ENCODE measurements at regions not wholly inside any gene's neighbourhood (a gene's known extent, or its start where the extent isn't known, plus 50 kb on each side); places are given as distances from the start of the nearest gene placed in this dataset.

- no peak overlapping the region for H3K4me3 ChIP-seq (ENCODE audit: control insufficient read depth, low read depth, low read length)
- DNase-seq (ENCODE audit: low read depth), result no peak
- no peak for TF ChIP-seq CTCF (IDR thresholded peaks at IDR 0.05; ENCODE audit: control insufficient read depth, insufficient read depth, low read depth, low read length, missing control alignments)
Observed at GRCh38 chr4:162406637-162407365, 243.0 kb upstream of the FSTL5 start.

DNA sequence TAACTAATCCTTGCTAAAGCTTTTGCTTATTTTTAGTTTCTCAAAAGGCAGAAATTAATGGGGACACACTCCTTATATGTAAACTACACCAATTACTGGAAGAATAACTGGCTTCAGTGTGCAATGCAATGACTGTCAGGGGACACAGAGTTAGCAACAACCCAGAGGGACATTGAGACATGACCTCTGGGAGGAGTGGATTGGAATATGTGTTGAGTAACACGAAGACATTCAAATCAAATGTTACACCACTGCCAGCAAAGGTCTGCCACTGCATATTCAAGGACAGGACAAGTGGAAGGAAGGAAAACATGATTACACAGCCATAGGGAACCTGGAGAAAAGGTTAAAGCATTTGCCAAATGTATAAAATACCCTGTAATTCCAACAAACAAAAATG lies 240.1 kb upstream of the FSTL5 start:
- DNase-seq (ENCODE audit: low read depth), result no peak
- H3K4me3 ChIP-seq (ENCODE audit: control insufficient read depth, low read depth, low read length), result no peak overlapping the region
- no peak for TF ChIP-seq CTCF (IDR thresholded peaks at IDR 0.05; ENCODE audit: control insufficient read depth, insufficient read depth, low read depth, low read length, missing control alignments)

DNA sequence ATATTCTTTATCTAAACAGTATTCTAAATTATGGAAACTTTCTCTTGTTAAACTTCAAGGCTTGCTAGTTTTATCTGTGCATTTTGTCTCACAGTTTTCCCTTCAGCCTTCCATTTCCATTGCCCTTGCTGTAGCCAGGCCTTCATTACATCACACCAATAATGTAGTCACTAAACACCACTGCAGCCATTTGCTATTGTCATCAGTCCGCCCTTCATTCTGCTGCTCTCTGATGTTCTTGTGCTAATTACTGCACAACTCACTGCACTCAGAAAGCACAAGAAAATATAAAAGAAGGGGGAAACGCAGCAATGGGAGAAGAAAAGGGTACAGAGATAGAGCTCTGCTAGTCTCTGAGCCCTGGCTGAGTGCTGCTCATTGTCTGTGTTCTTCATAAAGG lies 239.6 kb upstream of the FSTL5 start:
- no peak overlapping the region for H3K4me3 ChIP-seq (ENCODE audit: control insufficient read depth, low read depth, low read length)
- TF ChIP-seq CTCF (IDR thresholded peaks at IDR 0.05; ENCODE audit: control insufficient read depth, insufficient read depth, low read depth, low read length, missing control alignments), result no peak
- DNase-seq (ENCODE audit: low read depth), result no peak

DNA sequence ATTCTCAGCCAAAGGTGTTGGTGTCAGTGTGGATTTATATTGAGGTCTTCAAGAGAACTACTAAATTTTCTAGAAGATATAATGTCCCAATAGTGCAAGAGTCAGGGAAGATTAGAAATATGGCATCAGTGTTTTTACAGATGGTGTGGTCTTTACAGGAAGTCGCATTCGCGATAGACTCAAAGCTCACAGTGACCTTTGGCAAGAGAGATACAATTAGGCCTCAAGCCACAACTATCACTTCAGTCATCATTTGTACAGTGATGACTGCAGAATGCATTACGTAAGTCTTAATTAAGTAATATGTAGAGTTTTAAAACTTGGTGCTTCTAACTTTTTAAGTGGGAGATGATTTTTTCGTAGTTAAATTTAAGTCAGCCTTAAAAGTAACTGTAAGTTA lies 237.2 kb upstream of the FSTL5 start:
- H3K4me3 ChIP-seq (ENCODE audit: control insufficient read depth, low read depth, low read length), result no peak overlapping the region
- no peak for TF ChIP-seq CTCF (IDR thresholded peaks at IDR 0.05; ENCODE audit: control insufficient read depth, insufficient read depth, low read depth, low read length, missing control alignments)
- no peak for DNase-seq (ENCODE audit: low read depth)

- no peak overlapping the region for H3K4me3 ChIP-seq (ENCODE audit: control insufficient read depth, low read depth, low read length)
- DNase-seq (ENCODE audit: low read depth), result no peak
- no peak for TF ChIP-seq CTCF (IDR thresholded peaks at IDR 0.05; ENCODE audit: control insufficient read depth, insufficient read depth, low read depth, low read length, missing control alignments)
Observed at GRCh38 chr4:162392946-162393345, 229.1 kb upstream of the FSTL5 start.

- no peak for TF ChIP-seq CTCF (IDR thresholded peaks at IDR 0.05; ENCODE audit: control insufficient read depth, insufficient read depth, low read depth, low read length, missing control alignments)
- no peak for DNase-seq (ENCODE audit: low read depth)
- H3K4me3 ChIP-seq (ENCODE audit: control insufficient read depth, low read depth, low read length), result no peak overlapping the region
Observed at GRCh38 chr4:162366146-162366545, 202.3 kb upstream of the FSTL5 start.
